Neuronal stem cell (in vitro differentiated cells): ENCODE measurements at regions not wholly inside any gene's neighbourhood (a gene's known extent, or its start where the extent isn't known, plus 50 kb on each side); places are given as distances from the start of the nearest gene placed in this dataset.

ENCODE experiments used
- DNase-seq: peaks from one replicate; pipeline ENCODE4 v3.0.0-alpha.2; 2013; ENCODE audit warnings: low spot score
- H2AFZ ChIP-seq: one replicate; pipeline ENCODE4 v1.6.1; 2013; ENCODE audit warnings: mild to moderate bottlenecking, low read length, inconsistent platforms
- H2AK5ac ChIP-seq: 2 replicates; pipeline ENCODE4 v1.6.1; 2013; ENCODE audit warnings: low read depth, mild to moderate bottlenecking, inconsistent platforms, low read length, moderate library complexity, mixed read lengths
- H2BK120ac ChIP-seq: 2 replicates; pipeline ENCODE4 v1.6.1; 2013; ENCODE audit warnings: low read depth, mild to moderate bottlenecking, inconsistent platforms, low read length, moderate library complexity, mixed read lengths
- H2BK12ac ChIP-seq: one replicate; pipeline ENCODE4 v1.6.1; 2013; ENCODE audit warnings: low read length, inconsistent platforms
- H2BK15ac ChIP-seq: 2 replicates; pipeline ENCODE4 v1.6.1; 2013; ENCODE audit warnings: mild to moderate bottlenecking, low read length, inconsistent platforms, mixed read lengths
- H2BK5ac ChIP-seq: one replicate; pipeline ENCODE4 v1.6.1; 2013; ENCODE audit warnings: inconsistent platforms, mild to moderate bottlenecking, low read length, moderate library complexity
- H3K14ac ChIP-seq: one replicate; pipeline ENCODE4 v1.6.1; 2013; ENCODE audit warnings: low read length, inconsistent platforms
- H3K18ac ChIP-seq: 2 replicates; pipeline ENCODE4 v1.6.1; 2013; ENCODE audit warnings: low read length, inconsistent platforms
- H3K23ac ChIP-seq: 2 replicates; pipeline ENCODE4 v1.6.1; 2013; ENCODE audit warnings: low read depth, mild to moderate bottlenecking, mixed read lengths, low read length, inconsistent platforms; ENCODE audit not compliant: poor library complexity
- H3K27ac ChIP-seq: replicated peaks from 3 replicates; pipeline ENCODE4 v1.5.1; 2013; ENCODE audit warnings: low read length, inconsistent platforms
- H3K27me3 ChIP-seq, 3 experiments: 2 replicates each; pipeline ENCODE4 v1.6.1; 2013; ENCODE audit warnings: low read length in 3 of 3, mild to moderate bottlenecking in 2 of 3, inconsistent platforms in 1 of 3, low read depth in 1 of 3, mixed read lengths in 1 of 3, moderate library complexity in 1 of 3; ENCODE audit not compliant: control insufficient read depth in 3 of 3, insufficient read depth in 3 of 3
- H3K36me3 ChIP-seq, 2 donors: replicated peaks in 1 of 2; 2 replicates each; pipeline ENCODE4 v1.6.1; 2013; ENCODE audit warnings: low read length in 2 of 2; ENCODE audit not compliant: control insufficient read depth in 2 of 2, insufficient read depth in 2 of 2
- H3K4ac ChIP-seq: 2 replicates; pipeline ENCODE4 v1.6.1; 2013; ENCODE audit warnings: inconsistent platforms, mild to moderate bottlenecking, low read length, moderate library complexity
- H3K4me1 ChIP-seq, 2 donors: 1 replicate in 1 of 2; 2 replicates in 1 of 2; pipeline ENCODE4 v1.6.1; 2013; ENCODE audit warnings: low read length in 2 of 2, low read depth in 1 of 2; ENCODE audit not compliant: control insufficient read depth in 2 of 2, insufficient read depth in 1 of 2
- H3K4me2 ChIP-seq: one replicate; pipeline ENCODE4 v1.6.1; 2013; ENCODE audit warnings: mild to moderate bottlenecking, low read length, inconsistent platforms; ENCODE audit not compliant: insufficient read depth, poor library complexity, severe bottlenecking
- H3K4me3 ChIP-seq, 2 donors: 2 replicates each; pipeline ENCODE4 v1.5.1; 2013; ENCODE audit warnings: low read length in 2 of 2, mild to moderate bottlenecking in 2 of 2, inconsistent platforms in 1 of 2, moderate library complexity in 1 of 2
- H3K79me1 ChIP-seq: one replicate; pipeline ENCODE4 v1.6.1; 2013; ENCODE audit warnings: low read depth, mild to moderate bottlenecking, inconsistent platforms, low read length, moderate library complexity
- H3K9ac ChIP-seq: one replicate; pipeline ENCODE4 v1.6.1; 2013; ENCODE audit warnings: mild to moderate bottlenecking, low read depth, low read length, inconsistent platforms; ENCODE audit not compliant: poor library complexity
- H3K9me3 ChIP-seq, 2 donors: replicated peaks in 1 of 2; 2 replicates each; pipeline versions ENCODE3 to v1.6.1; 2013; ENCODE audit warnings: low read length in 2 of 2, mild to moderate bottlenecking in 2 of 2, inconsistent platforms in 1 of 2, low read depth in 1 of 2, mixed read lengths in 1 of 2, moderate library complexity in 1 of 2; ENCODE audit not compliant: control insufficient read depth in 2 of 2, insufficient read depth in 1 of 2
- H4K8ac ChIP-seq: one replicate; pipeline ENCODE4 v1.6.1; 2013; ENCODE audit warnings: low read depth, mild to moderate bottlenecking, inconsistent platforms, low read length, moderate library complexity
- H4K91ac ChIP-seq: one replicate; pipeline ENCODE4 v1.6.1; 2013; ENCODE audit warnings: low read length, low read depth, mild to moderate bottlenecking, inconsistent platforms; ENCODE audit not compliant: poor library complexity
- WGBS, 2 donors: extraction: QIAGEN DNeasy Blood & Tissue Kit; methylation state at CpG; one replicate each; pipeline ENCODE4 v1.1.7; 2013; ENCODE audit warnings: missing lambda C conversion rate in 2 of 2, mixed read lengths in 1 of 2; ENCODE audit not compliant: insufficient read length in 2 of 2, insufficient replicate concordance in 1 of 2; ENCODE audit errors: extremely low coverage in 2 of 2; 5-methylcytosine and 5-hydroxymethylcytosine counted together

- no peak overlapping the region for H3K23ac ChIP-seq
- no peak overlapping the region for H2AK5ac ChIP-seq
- no peak overlapping the region for H3K4me3 ChIP-seq
- H2BK120ac ChIP-seq = no peak overlapping the region
- no peaks in the 10 kb centered on the region for H3K4me1 ChIP-seq
- H3K18ac ChIP-seq = no peak overlapping the region
- no peak overlapping the region for H3K4ac ChIP-seq
- H4K91ac ChIP-seq = no peak overlapping the region
- H3K36me3 ChIP-seq = no peaks in the 10 kb centered on the region
- no peak for DNase-seq
- no CpG with 5 or more reads among the region's 1 CpG for WGBS, 2 donors
- no peak overlapping the region for H2AFZ ChIP-seq
- no peak overlapping the region for H4K8ac ChIP-seq
- no peak overlapping the region for H3K4me2 ChIP-seq
- H2BK5ac ChIP-seq = no peak overlapping the region
- no peak overlapping the region for H3K9ac ChIP-seq
- no peak overlapping the region for H2BK12ac ChIP-seq
- no peaks in the 10 kb centered on the region for H3K27me3 ChIP-seq
- no peaks in the 10 kb centered on the region for H3K9me3 ChIP-seq
- no peak overlapping the region for H3K14ac ChIP-seq
- H3K79me1 ChIP-seq = no peaks in the 10 kb centered on the region
- no peak overlapping the region for H3K27ac ChIP-seq
- H2BK15ac ChIP-seq = no peak overlapping the region
Observed at GRCh38 chr10:130561681-130562080, 425.5 kb downstream of the GLRX3 start.

GRCh38 chr10:130567011-130567410 is 430.8 kb downstream of the GLRX3 start:
- WGBS, 2 donors = no CpG with 5 or more reads among the region's 12 CpGs
- H3K9me3 ChIP-seq = no peaks in the 10 kb centered on the region

GRCh38 chr10:130567436-130567835 is 431.2 kb downstream of the GLRX3 start:
- no peak overlapping the region for H4K91ac ChIP-seq
- no peak overlapping the region for H3K9ac ChIP-seq
- peak overlapping the region in 1 of 2 donors; percentile 59 for H3K4me3 ChIP-seq
- H3K14ac ChIP-seq = peak overlapping the region; percentile 95
- H3K36me3 ChIP-seq = no peaks in the 10 kb centered on the region
- no peaks in the 10 kb centered on the region for H3K27me3 ChIP-seq
- H3K4me2 ChIP-seq = no peak overlapping the region
- no peak overlapping the region for H3K23ac ChIP-seq
- H2AK5ac ChIP-seq = peak overlapping the region; percentile 70
- no peak for DNase-seq
- H2BK120ac ChIP-seq = no peak overlapping the region
- H3K27ac ChIP-seq = no peak overlapping the region
- H3K79me1 ChIP-seq = no peaks in the 10 kb centered on the region
- H3K9me3 ChIP-seq = no peaks in the 10 kb centered on the region
- H3K4ac ChIP-seq = peak overlapping the region; percentile 17
- no peak overlapping the region for H2AFZ ChIP-seq
- no peak overlapping the region for H2BK15ac ChIP-seq
- WGBS, 2 donors = no CpG with 5 or more reads among the region's 31 CpGs
- no peaks in the 10 kb centered on the region for H3K4me1 ChIP-seq
- peak overlapping the region; percentile 87 for H3K18ac ChIP-seq
- H2BK12ac ChIP-seq = peak overlapping the region; percentile 63
- H4K8ac ChIP-seq = no peak overlapping the region
- no peak overlapping the region for H2BK5ac ChIP-seq

More at GRCh38 chr10:130567011-130567410, 430.8 kb downstream of the GLRX3 start:
- no peaks in the 10 kb centered on the region for H3K79me1 ChIP-seq
- no peak overlapping the region for H2BK15ac ChIP-seq
- H3K4me2 ChIP-seq = no peak overlapping the region
- H3K36me3 ChIP-seq = no peaks in the 10 kb centered on the region
- no peaks in the 10 kb centered on the region for H3K4me1 ChIP-seq
- peak overlapping the region; percentile 63 for H2BK12ac ChIP-seq
- H2BK5ac ChIP-seq = no peak overlapping the region
- DNase-seq = no peak
- no peak overlapping the region for H3K27ac ChIP-seq
- H4K91ac ChIP-seq = no peak overlapping the region
- H3K18ac ChIP-seq = peak overlapping the region; percentile 87
- no peak overlapping the region for H4K8ac ChIP-seq
- no peak overlapping the region for H3K4me3 ChIP-seq
- no peak overlapping the region for H2AFZ ChIP-seq
- peak overlapping the region; percentile 70 for H2AK5ac ChIP-seq
- H2BK120ac ChIP-seq = no peak overlapping the region
- H3K9ac ChIP-seq = no peak overlapping the region
- H3K4ac ChIP-seq = peak overlapping the region; percentile 17
- no peak overlapping the region for H3K23ac ChIP-seq
- H3K14ac ChIP-seq = no peak overlapping the region
- no peaks in the 10 kb centered on the region for H3K27me3 ChIP-seq

GRCh38 chr10:130568246-130568645 is 432.1 kb downstream of the GLRX3 start:
- Histone ChIP-seq H4K8ac (no peak overlapping the region), H3K9me3 (no peaks in the 10 kb centered on the region), H3K79me1 (no peaks in the 10 kb centered on the region), H3K4me3 (no peak overlapping the region), H3K4me1 (no peaks in the 10 kb centered on the region), H3K9ac (no peak overlapping the region), H3K4me2 (no peak overlapping the region), H3K14ac (no peak overlapping the region), H2BK15ac (no peak overlapping the region), H3K36me3 (no peaks in the 10 kb centered on the region), H2BK12ac (peak overlapping the region; percentile 65), H3K23ac (no peak overlapping the region), H3K27ac (no peak overlapping the region), H2AFZ (no peak overlapping the region), H2BK120ac (no peak overlapping the region), H4K91ac (no peak overlapping the region), H3K4ac (no peak overlapping the region), H2AK5ac (no peak overlapping the region), H3K27me3 (no peaks in the 10 kb centered on the region), H2BK5ac (no peak overlapping the region), H3K18ac (no peak overlapping the region)
- no CpG with 5 or more reads among the region's 18 CpGs for WGBS, 2 donors
- DNase-seq = no peak
